ENCODE measurements at regions not wholly inside any gene's neighbourhood (a gene's known extent, or its start where the extent isn't known, plus 50 kb on each side); places are given as distances from the start of the nearest gene placed in this dataset.

GRCh38 chr1:25100151-25100833, 132.0 kb downstream of the SYF2 start:
- no peak for TF ChIP-seq CTCF (conservative IDR thresholded peaks at IDR 0.05; ENCODE audit: low read length)
- no peak for TF ChIP-seq EZH2phosphoT487 (IDR thresholded peaks at IDR 0.05; ENCODE audit: borderline replicate concordance, low read depth, low read length)
